ENCODE measurements at regions not wholly inside any gene's neighbourhood (a gene's known extent, or its start where the extent isn't known, plus 50 kb on each side); places are given as distances from the start of the nearest gene placed in this dataset.

DNA sequence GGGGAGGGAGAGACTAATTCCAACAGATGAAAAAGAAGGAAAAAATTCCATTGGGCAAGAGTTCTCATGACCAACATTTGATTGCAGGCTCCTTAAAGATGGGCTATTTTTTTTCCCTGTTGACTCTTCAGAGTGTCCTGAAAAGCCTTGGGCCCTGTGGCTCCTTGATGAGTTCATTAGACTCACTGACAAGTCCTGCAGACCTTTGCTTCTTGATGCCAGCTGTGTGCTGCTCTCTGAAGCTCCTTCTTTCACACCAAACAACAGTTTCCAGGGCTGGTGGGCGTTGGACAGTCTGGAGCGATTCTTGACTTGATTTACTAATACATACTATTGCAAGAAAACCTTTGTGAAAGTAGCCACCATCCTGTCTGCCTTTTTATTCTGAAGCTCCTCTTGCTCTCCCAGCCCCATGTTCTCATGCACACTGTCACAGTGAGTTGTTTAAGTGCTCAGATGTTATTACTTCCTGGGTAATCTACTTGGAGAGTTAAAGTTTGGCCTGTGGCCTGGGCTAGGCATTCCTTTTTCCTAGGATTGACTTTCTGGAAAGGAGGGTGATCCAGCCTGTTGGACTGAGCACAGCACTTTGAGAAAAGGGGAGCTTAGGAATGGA, 250.3 kb downstream of the PTEN start:
- no peak overlapping the region for H3K27ac ChIP-seq (ENCODE audit: poor library complexity, severe bottlenecking)
- H3K4me3 ChIP-seq (ENCODE audit: severe bottlenecking): no peak overlapping the region
- TF ChIP-seq, protein P1, sequence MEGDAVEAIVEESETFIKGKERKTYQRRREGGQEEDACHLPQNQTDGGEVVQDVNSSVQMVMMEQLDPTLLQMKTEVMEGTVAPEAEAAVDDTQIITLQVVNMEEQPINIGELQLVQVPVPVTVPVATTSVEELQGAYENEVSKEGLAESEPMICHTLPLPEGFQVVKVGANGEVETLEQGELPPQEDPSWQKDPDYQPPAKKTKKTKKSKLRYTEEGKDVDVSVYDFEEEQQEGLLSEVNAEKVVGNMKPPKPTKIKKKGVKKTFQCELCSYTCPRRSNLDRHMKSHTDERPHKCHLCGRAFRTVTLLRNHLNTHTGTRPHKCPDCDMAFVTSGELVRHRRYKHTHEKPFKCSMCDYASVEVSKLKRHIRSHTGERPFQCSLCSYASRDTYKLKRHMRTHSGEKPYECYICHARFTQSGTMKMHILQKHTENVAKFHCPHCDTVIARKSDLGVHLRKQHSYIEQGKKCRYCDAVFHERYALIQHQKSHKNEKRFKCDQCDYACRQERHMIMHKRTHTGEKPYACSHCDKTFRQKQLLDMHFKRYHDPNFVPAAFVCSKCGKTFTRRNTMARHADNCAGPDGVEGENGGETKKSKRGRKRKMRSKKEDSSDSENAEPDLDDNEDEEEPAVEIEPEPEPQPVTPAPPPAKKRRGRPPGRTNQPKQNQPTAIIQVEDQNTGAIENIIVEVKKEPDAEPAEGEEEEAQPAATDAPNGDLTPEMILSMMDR (IDR thresholded peaks at IDR 0.05; ENCODE audit: poor library complexity, severe bottlenecking): no peak
- DNase-seq (ENCODE audit: low spot score): no peak
- no peaks in the 10 kb centered on the region for H3K27me3 ChIP-seq (ENCODE audit: insufficient read depth, poor library complexity, severe bottlenecking)
- no peak for ATAC-seq (ENCODE audit: low read depth)
- H3K4me1 ChIP-seq (ENCODE audit: insufficient read depth, poor library complexity, severe bottlenecking): peaks cover 14% of the 10 kb centered on the region
- no peaks in the 10 kb centered on the region for H3K36me3 ChIP-seq (ENCODE audit: low read depth)
- no peaks in the 10 kb centered on the region for H3K9me3 ChIP-seq (ENCODE audit: severe bottlenecking)

DNA sequence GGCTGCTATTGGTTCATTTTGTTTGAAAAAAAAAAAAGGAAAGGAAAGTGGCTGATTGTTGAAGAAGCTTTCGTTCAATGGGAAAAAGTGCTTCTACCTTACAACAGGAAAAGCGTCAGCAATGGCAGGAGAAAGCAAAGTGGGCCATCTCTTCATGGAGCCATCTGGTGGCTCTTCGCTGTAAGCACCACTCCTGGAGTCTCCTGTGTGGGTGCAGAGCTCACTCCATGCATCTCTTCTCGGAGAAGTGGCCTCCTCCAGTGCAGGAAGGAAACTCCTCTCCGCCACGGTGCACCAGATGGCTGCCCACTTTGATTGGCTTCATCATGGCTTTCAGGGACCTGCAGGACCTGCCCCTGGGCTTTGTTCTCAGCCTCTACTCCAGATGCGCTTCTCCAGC, 250.9 kb downstream of the PTEN start:
- H3K4me1 ChIP-seq (ENCODE audit: insufficient read depth, poor library complexity, severe bottlenecking): peaks cover 14% of the 10 kb centered on the region
- TF ChIP-seq, protein P1 (IDR thresholded peaks at IDR 0.05; ENCODE audit: poor library complexity, severe bottlenecking): peak; percentile 36
- no peak overlapping the region for H3K4me3 ChIP-seq (ENCODE audit: severe bottlenecking)
- H3K9me3 ChIP-seq (ENCODE audit: severe bottlenecking): no peaks in the 10 kb centered on the region
- no peaks in the 10 kb centered on the region for H3K27me3 ChIP-seq (ENCODE audit: insufficient read depth, poor library complexity, severe bottlenecking)
- no peak overlapping the region for H3K27ac ChIP-seq (ENCODE audit: poor library complexity, severe bottlenecking)
- DNase-seq (ENCODE audit: low spot score) (no peak), ATAC-seq (ENCODE audit: low read depth) (0 out of 3 replicates have a peak, but pooled peaks have one; percentile 30)
- no peaks in the 10 kb centered on the region for H3K36me3 ChIP-seq (ENCODE audit: low read depth)

DNA sequence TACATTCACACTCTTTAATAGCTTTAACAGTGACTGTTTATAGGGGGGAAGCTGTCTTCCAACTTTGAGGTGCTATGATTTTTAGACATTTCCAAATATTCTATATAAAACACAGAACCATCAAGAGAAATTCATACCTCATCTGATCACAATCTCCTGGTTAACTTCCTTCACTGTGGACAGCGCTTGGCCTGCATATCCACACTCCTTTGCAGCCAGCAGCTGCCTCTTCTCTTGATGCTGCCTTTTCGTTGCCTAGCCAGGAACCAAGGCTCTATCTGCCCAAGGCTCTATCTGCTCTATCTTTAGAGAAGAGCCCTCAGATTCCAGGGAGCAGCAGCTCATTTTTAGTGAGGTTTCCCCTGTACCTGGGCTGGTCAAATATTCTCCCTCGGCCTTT, 252.0 kb downstream of the PTEN start:
- ATAC-seq (ENCODE audit: low read depth): no peak
- no peaks in the 10 kb centered on the region for H3K36me3 ChIP-seq (ENCODE audit: low read depth)
- H3K27ac ChIP-seq (ENCODE audit: poor library complexity, severe bottlenecking): no peak overlapping the region
- no peak overlapping the region for H3K4me3 ChIP-seq (ENCODE audit: severe bottlenecking)
- DNase-seq (ENCODE audit: low spot score): no peak
- H3K4me1 ChIP-seq (ENCODE audit: insufficient read depth, poor library complexity, severe bottlenecking): peaks cover 10% of the 10 kb centered on the region
- H3K27me3 ChIP-seq (ENCODE audit: insufficient read depth, poor library complexity, severe bottlenecking): no peaks in the 10 kb centered on the region
- TF ChIP-seq, protein P1 (IDR thresholded peaks at IDR 0.05; ENCODE audit: poor library complexity, severe bottlenecking): no peak
- no peaks in the 10 kb centered on the region for H3K9me3 ChIP-seq (ENCODE audit: severe bottlenecking)

DNA sequence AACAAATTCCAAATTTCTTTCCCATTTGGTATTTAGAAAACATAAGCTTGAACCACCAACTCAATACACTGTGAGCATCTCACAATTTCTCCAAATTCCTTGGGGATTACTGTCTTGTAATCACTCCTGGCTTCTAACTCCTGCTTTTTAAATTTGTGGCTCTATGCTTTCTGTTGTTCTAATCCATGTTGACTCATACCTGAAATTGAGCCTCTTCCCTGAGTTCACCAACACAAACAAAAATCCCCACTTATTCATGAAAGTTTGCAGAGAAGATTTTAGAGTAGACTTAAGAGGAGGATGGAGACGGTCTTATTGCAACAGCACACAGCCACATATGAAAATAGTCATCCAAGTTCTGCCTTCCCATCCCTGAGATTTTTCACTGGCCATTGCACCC, 252.5 kb downstream of the PTEN start:
- ATAC-seq (ENCODE audit: low read depth): peak; percentile 68
- H3K9me3 ChIP-seq (ENCODE audit: severe bottlenecking): no peaks in the 10 kb centered on the region
- H3K4me3 ChIP-seq (ENCODE audit: severe bottlenecking): no peak overlapping the region
- TF ChIP-seq, protein P1 (IDR thresholded peaks at IDR 0.05; ENCODE audit: poor library complexity, severe bottlenecking): no peak
- no peak for DNase-seq (ENCODE audit: low spot score)
- no peak overlapping the region for H3K27ac ChIP-seq (ENCODE audit: poor library complexity, severe bottlenecking)
- H3K27me3 ChIP-seq (ENCODE audit: insufficient read depth, poor library complexity, severe bottlenecking): no peaks in the 10 kb centered on the region
- H3K36me3 ChIP-seq (ENCODE audit: low read depth): no peaks in the 10 kb centered on the region
- H3K4me1 ChIP-seq (ENCODE audit: insufficient read depth, poor library complexity, severe bottlenecking): peaks cover 7% of the 10 kb centered on the region

DNA sequence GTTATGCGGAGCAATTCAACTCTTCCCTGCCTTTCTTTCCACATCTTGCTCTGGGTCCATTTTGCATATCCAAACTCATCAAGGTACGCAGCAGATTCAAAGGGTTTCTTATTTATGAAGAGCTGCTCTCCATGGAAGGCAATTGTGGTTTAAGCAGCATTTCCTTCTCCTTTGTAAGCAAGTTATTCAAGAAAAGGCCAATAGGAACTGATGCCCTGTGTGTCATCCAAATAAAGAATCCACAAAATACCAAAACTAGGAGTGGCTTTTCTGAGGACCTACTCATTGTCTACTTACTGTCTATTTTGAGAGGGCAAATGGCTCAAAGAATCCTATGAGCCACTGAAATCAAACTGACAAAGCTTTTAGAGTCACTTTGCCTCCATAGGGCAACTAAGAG, 253.1 kb downstream of the PTEN start:
- Histone ChIP-seq H3K27me3 (ENCODE audit: insufficient read depth, poor library complexity, severe bottlenecking) (no peaks in the 10 kb centered on the region), H3K4me1 (ENCODE audit: insufficient read depth, poor library complexity, severe bottlenecking) (peaks cover 7% of the 10 kb centered on the region), H3K36me3 (ENCODE audit: low read depth) (no peaks in the 10 kb centered on the region), H3K9me3 (ENCODE audit: severe bottlenecking) (no peaks in the 10 kb centered on the region), H3K4me3 (ENCODE audit: severe bottlenecking) (no peak overlapping the region), H3K27ac (ENCODE audit: poor library complexity, severe bottlenecking) (no peak overlapping the region)
- TF ChIP-seq, protein P1 (IDR thresholded peaks at IDR 0.05; ENCODE audit: poor library complexity, severe bottlenecking): no peak
- DNase-seq (ENCODE audit: low spot score) (no peak), ATAC-seq (ENCODE audit: low read depth) (peak; percentile 54; the same call in 1 of the 3 replicates)

Data from RWPE2 (cell line).